Kidney epithelial cell (primary cell): ENCODE measurements at regions not wholly inside any gene's neighbourhood (a gene's known extent, or its start where the extent isn't known, plus 50 kb on each side); places are given as distances from the start of the nearest gene placed in this dataset.

Source experiments
- DNase-seq: peaks from one replicate; pipeline ENCODE4 v3.0.0-alpha.2; 2010; ENCODE audit warnings: low read depth
- H3K27me3 ChIP-seq: 2 replicates; pipeline ENCODE4 v1.6.0; 2011; ENCODE audit warnings: low read length; ENCODE audit not compliant: control insufficient read depth, insufficient read depth
- H3K36me3 ChIP-seq: 2 replicates; pipeline ENCODE4 v1.5.1; 2011; ENCODE audit warnings: low read length; ENCODE audit not compliant: control insufficient read depth, insufficient read depth
- H3K4me3 ChIP-seq: 2 replicates; pipeline ENCODE4 v1.5.1; 2011; ENCODE audit warnings: low read depth, mild to moderate bottlenecking, control low read depth, low read length
- CTCF ChIP-seq: IDR thresholded peaks from 2 replicates; pipeline ENCODE4 v1.5.1; 2011; ENCODE audit warnings: mild to moderate bottlenecking, moderate library complexity, low read length, control low read depth, inconsistent platforms; ENCODE audit not compliant: insufficient read depth, poor library complexity, severe bottlenecking

- Histone ChIP-seq H3K4me3 (no peak overlapping the region), H3K27me3 (no peaks in the 10 kb centered on the region), H3K36me3 (no peaks in the 10 kb centered on the region)
- DNase-seq, result no peak
- no peak for TF ChIP-seq CTCF
Observed at GRCh38 chr1:224509907-224510306, 75.3 kb upstream of the WDR26 start.

- no peak for TF ChIP-seq CTCF
- H3K4me3 ChIP-seq, result no peak overlapping the region
- DNase-seq, result no peak
- no peaks in the 10 kb centered on the region for H3K36me3 ChIP-seq
- H3K27me3 ChIP-seq, result no peaks in the 10 kb centered on the region
Observed at GRCh38 chr1:224510880-224511645, 76.5 kb upstream of the WDR26 start.

- no peak overlapping the region for H3K4me3 ChIP-seq
- DNase-seq, result no peak
- H3K36me3 ChIP-seq, result no peaks in the 10 kb centered on the region
- TF ChIP-seq CTCF, result no peak
- H3K27me3 ChIP-seq, result no peaks in the 10 kb centered on the region
Observed at GRCh38 chr1:224512600-224513151, 78.1 kb upstream of the WDR26 start.

- no peak overlapping the region for H3K4me3 ChIP-seq
- no peaks in the 10 kb centered on the region for H3K36me3 ChIP-seq
- no peak for TF ChIP-seq CTCF
- no peak for DNase-seq
- no peaks in the 10 kb centered on the region for H3K27me3 ChIP-seq
Observed at GRCh38 chr1:224513383-224513782, 78.8 kb upstream of the WDR26 start.

GRCh38 chr1:224513787-224514209, 79.2 kb upstream of the WDR26 start:
- Histone ChIP-seq H3K4me3 (no peak overlapping the region), H3K36me3 (no peaks in the 10 kb centered on the region), H3K27me3 (no peaks in the 10 kb centered on the region)
- TF ChIP-seq CTCF, result peak; percentile 88
- DNase-seq, result no peak

- no peak for DNase-seq
Observed at GRCh38 chr1:224517171-224517570, 82.6 kb upstream of the WDR26 start.

More at GRCh38 chr1:224517171-224517570, 82.6 kb upstream of the WDR26 start:
- Histone ChIP-seq H3K27me3 (no peaks in the 10 kb centered on the region), H3K4me3 (no peak overlapping the region), H3K36me3 (no peaks in the 10 kb centered on the region)
- no peak for TF ChIP-seq CTCF
